ENCODE measurements at regions not wholly inside any gene's neighbourhood (a gene's known extent, or its start where the extent isn't known, plus 50 kb on each side); places are given as distances from the start of the nearest gene placed in this dataset.

- TF ChIP-seq CTCF (conservative IDR thresholded peaks at IDR 0.05), result no peak
- H3K4me3 Mint-ChIP-seq, result no peak overlapping the region
- no peak overlapping the region for H3K27ac Mint-ChIP-seq
- H3K27me3 Mint-ChIP-seq, result no peaks in the 10 kb centered on the region
- no peaks in the 10 kb centered on the region for H3K9me3 Mint-ChIP-seq
- H3K36me3 Mint-ChIP-seq, result no peaks in the 10 kb centered on the region
- no peaks in the 10 kb centered on the region for H3K4me1 Mint-ChIP-seq (ENCODE audit: unreplicated experiment)
- no peak for DNase-seq (ENCODE audit: extremely low spot score, unreplicated experiment)
Observed at GRCh38 chr4:120636120-120636630, 286.4 kb downstream of the PRDM5 start.

- no peak for TF ChIP-seq CTCF (conservative IDR thresholded peaks at IDR 0.05)
- no peak overlapping the region for H3K4me3 Mint-ChIP-seq
- no peak for DNase-seq (ENCODE audit: extremely low spot score, unreplicated experiment)
- no peaks in the 10 kb centered on the region for H3K36me3 Mint-ChIP-seq
- no peaks in the 10 kb centered on the region for H3K27me3 Mint-ChIP-seq
- no peaks in the 10 kb centered on the region for H3K4me1 Mint-ChIP-seq (ENCODE audit: unreplicated experiment)
- H3K27ac Mint-ChIP-seq, result no peak overlapping the region
- H3K9me3 Mint-ChIP-seq, result no peaks in the 10 kb centered on the region
Observed at GRCh38 chr4:120633810-120634209, 288.7 kb downstream of the PRDM5 start.

GRCh38 chr4:120630427-120630826 is 292.1 kb downstream of the PRDM5 start:
- no peak overlapping the region for H3K4me3 Mint-ChIP-seq
- no peak for DNase-seq (ENCODE audit: extremely low spot score, unreplicated experiment)
- H3K36me3 Mint-ChIP-seq, result no peaks in the 10 kb centered on the region
- H3K27me3 Mint-ChIP-seq, result no peaks in the 10 kb centered on the region
- H3K9me3 Mint-ChIP-seq, result no peaks in the 10 kb centered on the region
- no peaks in the 10 kb centered on the region for H3K4me1 Mint-ChIP-seq (ENCODE audit: unreplicated experiment)
- H3K27ac Mint-ChIP-seq, result no peak overlapping the region
- no peak for TF ChIP-seq CTCF (conservative IDR thresholded peaks at IDR 0.05)

GRCh38 chr4:120629546-120630108 is 292.9 kb downstream of the PRDM5 start:
- no peaks in the 10 kb centered on the region for H3K36me3 Mint-ChIP-seq
- no peak for TF ChIP-seq CTCF (conservative IDR thresholded peaks at IDR 0.05)
- DNase-seq (ENCODE audit: extremely low spot score, unreplicated experiment), result no peak
- H3K9me3 Mint-ChIP-seq, result no peaks in the 10 kb centered on the region
- no peaks in the 10 kb centered on the region for H3K27me3 Mint-ChIP-seq
- H3K27ac Mint-ChIP-seq, result no peak overlapping the region
- H3K4me1 Mint-ChIP-seq (ENCODE audit: unreplicated experiment), result no peaks in the 10 kb centered on the region
- no peak overlapping the region for H3K4me3 Mint-ChIP-seq

GRCh38 chr4:120622601-120623000 is 299.9 kb downstream of the PRDM5 start:
- Mint-ChIP-seq H3K4me1 (ENCODE audit: unreplicated experiment) (no peaks in the 10 kb centered on the region), H3K27me3 (no peaks in the 10 kb centered on the region), H3K27ac (no peak overlapping the region), H3K4me3 (no peak overlapping the region), H3K9me3 (no peaks in the 10 kb centered on the region), H3K36me3 (no peaks in the 10 kb centered on the region)
- no peak for DNase-seq (ENCODE audit: extremely low spot score, unreplicated experiment)
- TF ChIP-seq CTCF (conservative IDR thresholded peaks at IDR 0.05), result no peak

- Mint-ChIP-seq H3K4me1 (ENCODE audit: unreplicated experiment) (no peaks in the 10 kb centered on the region), H3K36me3 (no peaks in the 10 kb centered on the region), H3K27ac (no peak overlapping the region), H3K4me3 (no peak overlapping the region), H3K9me3 (no peaks in the 10 kb centered on the region), H3K27me3 (no peaks in the 10 kb centered on the region)
- no peak for TF ChIP-seq CTCF (conservative IDR thresholded peaks at IDR 0.05)
- DNase-seq (ENCODE audit: extremely low spot score, unreplicated experiment), result no peak
Observed at GRCh38 chr4:120617171-120617570, 305.4 kb downstream of the PRDM5 start.
